HEK293T (cell line): ENCODE measurements at regions not wholly inside any gene's neighbourhood (a gene's known extent, or its start where the extent isn't known, plus 50 kb on each side); places are given as distances from the start of the nearest gene placed in this dataset.

Experiments
- CTCF ChIA-PET: fragments of 350-600 bp; formaldehyde crosslinking; extraction: SDS; loops from one replicate; lab custom pipeline; 2021; ENCODE audit warnings: antibody characterized with exemption, inconsistent platforms; lab: Yijun Ruan, JAX
- POLR2A ChIA-PET: fragments of 350-600 bp; formaldehyde crosslinking; extraction: SDS; loops from one replicate; lab custom pipeline; 2020; ENCODE audit warnings: antibody characterized with exemption, inconsistent platforms; lab: Yijun Ruan, JAX
- DNase-seq: peaks from one replicate; pipeline ENCODE4 v3.0.0; 2012; ENCODE audit warnings: mixed read lengths; ENCODE audit errors: extremely low spot score
- ARNT ChIP-seq: fragments of 450-650 bp; IDR thresholded peaks from 2 replicates; pipeline ENCODE4 v1.6.1; 2017; ENCODE audit warnings: mild to moderate bottlenecking
- BHLHE40 ChIP-seq: fragments of 450-650 bp; IDR thresholded peaks from 2 replicates; pipeline ENCODE4 v1.6.1; 2016; ENCODE audit warnings: mild to moderate bottlenecking, moderate library complexity, borderline replicate concordance
- CTBP1 ChIP-seq: fragments of 450-650 bp; IDR thresholded peaks from 2 replicates; pipeline ENCODE4 v1.6.1; 2016; ENCODE audit warnings: borderline replicate concordance
- ELF4 ChIP-seq: fragments of 450-650 bp; IDR thresholded peaks from 2 replicates; pipeline ENCODE4 v1.6.1; 2017; ENCODE audit warnings: antibody characterized with exemption
- FOXA1 ChIP-seq: fragments of 450-650 bp; IDR thresholded peaks from 2 replicates; pipeline ENCODE4 v1.6.1; 2016; ENCODE audit warnings: mild to moderate bottlenecking
- FOXK2 ChIP-seq: fragments of 450-650 bp; IDR thresholded peaks from 2 replicates; pipeline ENCODE4 v1.6.1; 2016; ENCODE audit warnings: mild to moderate bottlenecking
- FOXM1 ChIP-seq: fragments of 450-650 bp; IDR thresholded peaks from 2 replicates; pipeline ENCODE4 v1.6.1; 2017; ENCODE audit warnings: mild to moderate bottlenecking, borderline replicate concordance
- HDGF ChIP-seq: fragments of 450-650 bp; IDR thresholded peaks from 2 replicates; pipeline ENCODE4 v1.6.1; 2017; ENCODE audit warnings: antibody characterized with exemption, borderline replicate concordance
- L3MBTL2 ChIP-seq: fragments of 450-650 bp; conservative IDR thresholded peaks from 2 replicates; pipeline ENCODE4 v1.6.1; 2016; ENCODE audit warnings: mild to moderate bottlenecking
- LEF1 ChIP-seq: fragments of 450-650 bp; IDR thresholded peaks from 2 replicates; pipeline ENCODE4 v1.6.1; 2017; ENCODE audit warnings: mild to moderate bottlenecking, borderline replicate concordance
- NFRKB ChIP-seq: fragments of 450-650 bp; IDR thresholded peaks from 2 replicates; pipeline ENCODE4 v1.6.1; 2016; ENCODE audit warnings: mild to moderate bottlenecking, moderate library complexity
- SP1 ChIP-seq: fragments of 450-650 bp; IDR thresholded peaks from 2 replicates; pipeline ENCODE4 v1.6.1; 2017
- SUZ12 ChIP-seq: fragments of 450-650 bp; IDR thresholded peaks from 2 replicates; pipeline ENCODE4 v1.6.1; 2016; ENCODE audit warnings: mild to moderate bottlenecking
- TARDBP ChIP-seq: fragments of 450-650 bp; IDR thresholded peaks from 2 replicates; pipeline ENCODE4 v1.6.1; 2016
- ZNF384 ChIP-seq: fragments of 450-650 bp; IDR thresholded peaks from 2 replicates; pipeline ENCODE4 v1.6.1; 2016
- TF ChIP-seq, protein P1 (sequence below): fragments of 450-650 bp; IDR thresholded peaks from 2 replicates; pipeline ENCODE4 v1.6.1; 2016

DNA sequence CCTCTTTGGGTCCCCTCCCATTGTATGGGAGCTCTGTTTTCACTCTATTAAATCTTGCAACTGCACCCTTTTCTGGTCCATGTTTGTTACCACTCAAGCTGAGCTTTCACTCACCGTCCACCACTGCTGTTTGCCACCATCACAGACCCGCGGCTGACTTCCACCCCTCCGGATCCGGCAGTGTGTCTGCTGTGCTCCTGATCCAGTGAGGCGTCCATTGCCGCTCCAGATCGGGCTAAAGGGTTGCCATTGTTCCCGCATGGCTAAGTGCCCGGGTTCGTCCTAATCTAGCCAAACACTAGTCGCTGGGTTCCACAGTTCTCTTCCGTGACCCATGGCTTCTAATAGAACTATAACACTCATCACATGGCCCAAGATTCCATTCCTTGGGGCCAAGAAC, 157.2 kb downstream of the SEC16B start:
- no peak for DNase-seq
- POLR2A ChIA-PET = no interaction called here
- TF ChIP-seq ELF4 (no peak), L3MBTL2 (no peak), LEF1 (no peak), CTBP1 (no peak), NFRKB (no peak), SUZ12 (no peak), FOXM1 (no peak), BHLHE40 (no peak)
- CTCF ChIA-PET = no interaction called here

GRCh38 chr1:177812144-177812543, 157.7 kb downstream of the SEC16B start:
- ChIA-PET CTCF (no interaction called here), POLR2A (no interaction called here)
- no peak for DNase-seq
- no peak for TF ChIP-seq FOXK2
- no peak for TF ChIP-seq ZNF384
- TF ChIP-seq LEF1 = no peak
- no peak for TF ChIP-seq HDGF
- no peak for TF ChIP-seq ELF4

- CTCF ChIA-PET = no interaction called here
- POLR2A ChIA-PET = no interaction called here
- TF ChIP-seq SP1 = no peak
- TF ChIP-seq HDGF = no peak
- no peak for DNase-seq
Measured at GRCh38 chr1:177811429-177811828, 158.4 kb downstream of the SEC16B start.

DNA sequence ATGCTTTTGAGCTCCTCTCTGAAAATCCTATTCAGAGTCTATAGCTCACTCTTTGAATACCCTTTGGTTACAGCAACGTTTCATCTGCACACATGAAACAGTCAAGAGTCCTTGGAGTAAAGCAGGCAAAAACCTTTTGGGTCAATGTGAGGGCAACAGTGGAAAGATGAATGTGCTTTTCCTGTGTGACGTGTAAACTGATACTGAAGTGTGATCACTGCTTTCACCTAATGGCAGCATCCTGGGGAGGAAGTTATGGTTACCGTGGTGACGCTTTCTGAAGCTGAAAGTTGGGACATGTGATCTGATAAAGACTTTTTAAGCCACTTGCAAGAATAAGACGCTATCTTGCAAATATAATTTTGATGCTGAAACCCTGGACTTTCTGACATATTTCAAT, 160.0 kb downstream of the SEC16B start:
- POLR2A ChIA-PET = no interaction called here
- DNase-seq = no peak
- no peak for TF ChIP-seq FOXA1
- no peak for TF ChIP-seq SUZ12
- TF ChIP-seq FOXK2 = no peak
- TF ChIP-seq NFRKB = no peak
- TF ChIP-seq HDGF = no peak
- TF ChIP-seq ZNF384 = no peak
- no peak for TF ChIP-seq TARDBP
- no peak for TF ChIP-seq LEF1
- TF ChIP-seq L3MBTL2 = no peak
- TF ChIP-seq, protein P1, sequence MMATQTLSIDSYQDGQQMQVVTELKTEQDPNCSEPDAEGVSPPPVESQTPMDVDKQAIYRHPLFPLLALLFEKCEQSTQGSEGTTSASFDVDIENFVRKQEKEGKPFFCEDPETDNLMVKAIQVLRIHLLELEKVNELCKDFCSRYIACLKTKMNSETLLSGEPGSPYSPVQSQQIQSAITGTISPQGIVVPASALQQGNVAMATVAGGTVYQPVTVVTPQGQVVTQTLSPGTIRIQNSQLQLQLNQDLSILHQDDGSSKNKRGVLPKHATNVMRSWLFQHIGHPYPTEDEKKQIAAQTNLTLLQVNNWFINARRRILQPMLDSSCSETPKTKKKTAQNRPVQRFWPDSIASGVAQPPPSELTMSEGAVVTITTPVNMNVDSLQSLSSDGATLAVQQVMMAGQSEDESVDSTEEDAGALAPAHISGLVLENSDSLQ = no peak
- no peak for TF ChIP-seq ARNT
- TF ChIP-seq FOXM1 = no peak
- TF ChIP-seq ELF4 = no peak
- TF ChIP-seq SP1 = no peak
- TF ChIP-seq CTBP1 = no peak
- TF ChIP-seq BHLHE40 = no peak
- CTCF ChIA-PET = no interaction called here

- CTCF ChIA-PET = no interaction called here
- POLR2A ChIA-PET = no interaction called here
- no peak for DNase-seq
- TF ChIP-seq L3MBTL2 = no peak
- TF ChIP-seq TARDBP = no peak
- TF ChIP-seq ELF4 = no peak
- TF ChIP-seq CTBP1 = no peak
- no peak for TF ChIP-seq LEF1
- no peak for TF ChIP-seq FOXM1
- TF ChIP-seq SP1 = no peak
- no peak for TF ChIP-seq BHLHE40
- no peak for TF ChIP-seq NFRKB
- no peak for TF ChIP-seq ARNT
- TF ChIP-seq, protein P1 = no peak
- no peak for TF ChIP-seq ZNF384
- TF ChIP-seq SUZ12 = no peak
- TF ChIP-seq FOXA1 = no peak
- TF ChIP-seq HDGF = no peak
Measured at GRCh38 chr1:177802304-177802703, 167.6 kb downstream of the SEC16B start.

- no peak for DNase-seq
- POLR2A ChIA-PET = no interaction called here
- CTCF ChIA-PET = no interaction called here
- no peak for TF ChIP-seq SUZ12
- TF ChIP-seq ZNF384 = no peak
- no peak for TF ChIP-seq FOXK2
- no peak for TF ChIP-seq ARNT
- TF ChIP-seq ELF4 = no peak
- no peak for TF ChIP-seq BHLHE40
- TF ChIP-seq HDGF = no peak
- no peak for TF ChIP-seq NFRKB
- no peak for TF ChIP-seq LEF1
- TF ChIP-seq FOXM1 = no peak
- no peak for TF ChIP-seq FOXA1
- no peak for TF ChIP-seq TARDBP
- no peak for TF ChIP-seq SP1
- no peak for TF ChIP-seq L3MBTL2
- no peak for TF ChIP-seq CTBP1
- TF ChIP-seq, protein P1 = no peak
Measured at GRCh38 chr1:177801790-177802189, 168.1 kb downstream of the SEC16B start.
